Stomach (tissue), 4 donors: ENCODE measurements at regions not wholly inside any gene's neighbourhood (a gene's known extent, or its start where the extent isn't known, plus 50 kb on each side); places are given as distances from the start of the nearest gene placed in this dataset.

Source experiments
- CTCF ChIP-seq, 7 experiments: fragments of 450-650 bp in 4 of 7; fragments of 200-600 bp in 3 of 7; sonication (generic) in 3 of 7; IDR thresholded peaks; one replicate each; pipeline ENCODE4 v1.5.1; 2016 to 2019; ENCODE audit warnings: antibody characterized with exemption in 7 of 7, control low read depth in 2 of 7, mild to moderate bottlenecking in 1 of 7
- POLR2A ChIP-seq, 4 donors: fragments of 450-650 bp; IDR thresholded peaks; one replicate each; pipeline ENCODE4 v1.6.1; 2016; ENCODE audit warnings: antibody characterized with exemption in 4 of 4, control low read depth in 2 of 4, mild to moderate bottlenecking in 1 of 4, moderate library complexity in 1 of 4

GRCh38 chrX:20665481-20665880, 398.8 kb upstream of the RPS6KA3 start:
- no peak for TF ChIP-seq CTCF (IDR thresholded peaks at IDR 0.05)
- no peak for TF ChIP-seq POLR2A (IDR thresholded peaks at IDR 0.05)
